Activated T-cell treated with anti-CD3 and anti-CD28 coated beads, Interleukin-2, amount 50 U/mL, for 72 hours (primary cell): ENCODE measurements at regions not wholly inside any gene's neighbourhood (a gene's known extent, or its start where the extent isn't known, plus 50 kb on each side); places are given as distances from the start of the nearest gene placed in this dataset.

Source experiments
- ATAC-seq, 2 donors: fragments of 150-1000 bp; cut with Tn5 transposase; replicated peaks in 1 of 2; 2 replicates each; pipeline ENCODE4 v1.10.0; 2021; ENCODE audit warnings: moderate library complexity in 2 of 2, mild to moderate bottlenecking in 1 of 2
- DNase-seq, 2 donors: peaks; one replicate each; pipeline ENCODE4 v3.0.0; 2021 to 2022; ENCODE audit warnings: mixed read lengths in 1 of 2
- H3K27ac Mint-ChIP-seq: one replicate; pipeline ENCODE4 v1.8.0; 2022; ENCODE audit warnings: mild to moderate bottlenecking, moderate library complexity, mixed read lengths
- H3K27me3 Mint-ChIP-seq: one replicate; pipeline ENCODE4 v1.8.0; 2022; ENCODE audit warnings: low read depth, mixed read lengths
- H3K36me3 Mint-ChIP-seq, 2 donors: one replicate each; pipeline ENCODE4 v1.8.0; 2022; ENCODE audit warnings: mixed read lengths in 2 of 2, mild to moderate bottlenecking in 1 of 2; ENCODE audit not compliant: insufficient read depth in 2 of 2
- H3K4me1 Mint-ChIP-seq: one replicate; pipeline ENCODE4 v1.8.0; 2022; ENCODE audit warnings: low read depth, mixed read lengths
- H3K4me3 Mint-ChIP-seq, 2 donors: one replicate each; pipeline ENCODE4 v1.8.0; 2022; ENCODE audit warnings: mild to moderate bottlenecking in 2 of 2, mixed read lengths in 2 of 2, moderate library complexity in 2 of 2
- H3K9me3 Mint-ChIP-seq, 2 donors: one replicate each; pipeline ENCODE4 v1.8.0; 2022; ENCODE audit warnings: mixed read lengths in 2 of 2

GRCh38 chrX:46262304-46262703 lies 282.9 kb downstream of the ZNF674 start:
- DNase-seq: no peak
- H3K27me3 Mint-ChIP-seq: peaks cover 11% of the 10 kb centered on the region

GRCh38 chrX:46260499-46260898 lies 284.7 kb downstream of the ZNF674 start:
- Mint-ChIP-seq H3K4me3 (no peak overlapping the region), H3K27ac (no peak overlapping the region), H3K4me1 (no peaks in the 10 kb centered on the region), H3K9me3 (no peaks in the 10 kb centered on the region), H3K27me3 (peaks cover 5% of the 10 kb centered on the region), H3K36me3 (no peaks in the 10 kb centered on the region)
- DNase-seq (no peak), ATAC-seq (no peak)

More at GRCh38 chrX:46262304-46262703, 282.9 kb downstream of the ZNF674 start:
- Mint-ChIP-seq H3K4me3 (no peak overlapping the region), H3K27ac (no peak overlapping the region), H3K4me1 (no peaks in the 10 kb centered on the region), H3K36me3 (no peaks in the 10 kb centered on the region), H3K9me3 (no peaks in the 10 kb centered on the region)
- no peak for ATAC-seq

- H3K9me3 Mint-ChIP-seq: no peaks in the 10 kb centered on the region
- H3K36me3 Mint-ChIP-seq: no peaks in the 10 kb centered on the region
- H3K4me3 Mint-ChIP-seq: no peak overlapping the region
- no peaks in the 10 kb centered on the region for H3K4me1 Mint-ChIP-seq
- H3K27ac Mint-ChIP-seq: no peak overlapping the region
- no peaks in the 10 kb centered on the region for H3K27me3 Mint-ChIP-seq
- ATAC-seq (no peak), DNase-seq (no peak)
Measured at GRCh38 chrX:46258356-46258755, 286.9 kb downstream of the ZNF674 start.

GRCh38 chrX:46257451-46257879 lies 287.8 kb downstream of the ZNF674 start:
- no peak overlapping the region for H3K27ac Mint-ChIP-seq
- no peak for ATAC-seq
- H3K36me3 Mint-ChIP-seq: no peaks in the 10 kb centered on the region
- H3K27me3 Mint-ChIP-seq: no peaks in the 10 kb centered on the region
- no peak overlapping the region for H3K4me3 Mint-ChIP-seq
- no peaks in the 10 kb centered on the region for H3K9me3 Mint-ChIP-seq
- H3K4me1 Mint-ChIP-seq: no peaks in the 10 kb centered on the region
- no peak for DNase-seq

GRCh38 chrX:46256875-46257274 lies 288.3 kb downstream of the ZNF674 start:
- no peaks in the 10 kb centered on the region for H3K4me1 Mint-ChIP-seq
- no peaks in the 10 kb centered on the region for H3K9me3 Mint-ChIP-seq
- ATAC-seq (no peak), DNase-seq (no peak)
- no peaks in the 10 kb centered on the region for H3K36me3 Mint-ChIP-seq
- H3K27ac Mint-ChIP-seq: no peak overlapping the region
- no peaks in the 10 kb centered on the region for H3K27me3 Mint-ChIP-seq
- H3K4me3 Mint-ChIP-seq: no peak overlapping the region

GRCh38 chrX:46255046-46255445 lies 290.2 kb downstream of the ZNF674 start:
- Mint-ChIP-seq H3K27ac (no peak overlapping the region), H3K27me3 (no peaks in the 10 kb centered on the region), H3K9me3 (no peaks in the 10 kb centered on the region), H3K36me3 (no peaks in the 10 kb centered on the region), H3K4me1 (no peaks in the 10 kb centered on the region), H3K4me3 (no peak overlapping the region)
- ATAC-seq: no peak
- DNase-seq: no peak

GRCh38 chrX:46254641-46255040 lies 290.6 kb downstream of the ZNF674 start:
- Mint-ChIP-seq H3K4me1 (no peaks in the 10 kb centered on the region), H3K36me3 (no peaks in the 10 kb centered on the region), H3K4me3 (no peak overlapping the region), H3K27me3 (peaks cover under 1% of the 10 kb centered on the region), H3K9me3 (no peaks in the 10 kb centered on the region), H3K27ac (no peak overlapping the region)
- DNase-seq (no peak), ATAC-seq (no peak)

GRCh38 chrX:46251755-46252154 lies 293.5 kb downstream of the ZNF674 start:
- Mint-ChIP-seq H3K9me3 (no peaks in the 10 kb centered on the region), H3K4me1 (no peaks in the 10 kb centered on the region), H3K4me3 (no peak overlapping the region), H3K27ac (no peak overlapping the region), H3K27me3 (peaks cover 12% of the 10 kb centered on the region), H3K36me3 (no peaks in the 10 kb centered on the region)
- ATAC-seq: no peak
- DNase-seq: no peak

- no peaks in the 10 kb centered on the region for H3K9me3 Mint-ChIP-seq
- H3K4me3 Mint-ChIP-seq: no peak overlapping the region
- DNase-seq (no peak), ATAC-seq (no peak)
- no peaks in the 10 kb centered on the region for H3K36me3 Mint-ChIP-seq
- no peaks in the 10 kb centered on the region for H3K4me1 Mint-ChIP-seq
- no peak overlapping the region for H3K27ac Mint-ChIP-seq
- H3K27me3 Mint-ChIP-seq: peaks cover 18% of the 10 kb centered on the region
Measured at GRCh38 chrX:46250151-46250550, 295.1 kb downstream of the ZNF674 start.

- Mint-ChIP-seq H3K36me3 (no peaks in the 10 kb centered on the region), H3K27ac (no peak overlapping the region), H3K4me1 (no peaks in the 10 kb centered on the region)
Measured at GRCh38 chrX:46247456-46247855, 297.8 kb downstream of the ZNF674 start.

GRCh38 chrX:46244451-46244850 lies 300.8 kb downstream of the ZNF674 start:
- Mint-ChIP-seq H3K36me3 (no peaks in the 10 kb centered on the region), H3K4me1 (no peaks in the 10 kb centered on the region), H3K27ac (no peak overlapping the region), H3K9me3 (no peaks in the 10 kb centered on the region), H3K27me3 (peaks cover 28% of the 10 kb centered on the region), H3K4me3 (no peak overlapping the region)
- DNase-seq: no peak
- ATAC-seq: no peak

More at GRCh38 chrX:46247456-46247855, 297.8 kb downstream of the ZNF674 start:
- DNase-seq (no peak), ATAC-seq (no peak)
- H3K4me3 Mint-ChIP-seq: no peak overlapping the region
- no peaks in the 10 kb centered on the region for H3K9me3 Mint-ChIP-seq
- peaks cover 30% of the 10 kb centered on the region for H3K27me3 Mint-ChIP-seq

GRCh38 chrX:46236411-46236810 lies 308.8 kb downstream of the ZNF674 start:
- DNase-seq: no peak
- H3K36me3 Mint-ChIP-seq: peaks cover 0 to 3% of the 10 kb centered on the region in 2 donors
- peak; percentile 47 to 53 for ATAC-seq
- no peak overlapping the region for H3K4me3 Mint-ChIP-seq
- H3K27ac Mint-ChIP-seq: no peak overlapping the region
- peaks cover 8% of the 10 kb centered on the region for H3K4me1 Mint-ChIP-seq
- peaks cover 0 to 1% of the 10 kb centered on the region in 2 donors for H3K9me3 Mint-ChIP-seq
- peaks cover 9% of the 10 kb centered on the region for H3K27me3 Mint-ChIP-seq

- Mint-ChIP-seq H3K27ac (no peak overlapping the region), H3K4me3 (no peak overlapping the region), H3K36me3 (peaks cover 0 to 3% of the 10 kb centered on the region in 2 donors), H3K4me1 (peaks cover 8% of the 10 kb centered on the region), H3K9me3 (peaks cover 0 to 1% of the 10 kb centered on the region in 2 donors), H3K27me3 (peaks cover 9% of the 10 kb centered on the region)
- ATAC-seq: no peak
- DNase-seq: no peak
Measured at GRCh38 chrX:46235778-46236177, 309.4 kb downstream of the ZNF674 start.

GRCh38 chrX:46234775-46235174 lies 310.4 kb downstream of the ZNF674 start:
- H3K27ac Mint-ChIP-seq: no peak overlapping the region
- peaks cover 9% of the 10 kb centered on the region for H3K27me3 Mint-ChIP-seq
- no peak for ATAC-seq
- DNase-seq: no peak
- H3K36me3 Mint-ChIP-seq: peaks cover 0 to 3% of the 10 kb centered on the region in 2 donors
- no peak overlapping the region for H3K4me3 Mint-ChIP-seq
- H3K9me3 Mint-ChIP-seq: peaks cover 0 to 1% of the 10 kb centered on the region in 2 donors
- peaks cover 8% of the 10 kb centered on the region for H3K4me1 Mint-ChIP-seq
